ENCODE measurements at regions not wholly inside any gene's neighbourhood (a gene's known extent, or its start where the extent isn't known, plus 50 kb on each side); places are given as distances from the start of the nearest gene placed in this dataset.

DNA sequence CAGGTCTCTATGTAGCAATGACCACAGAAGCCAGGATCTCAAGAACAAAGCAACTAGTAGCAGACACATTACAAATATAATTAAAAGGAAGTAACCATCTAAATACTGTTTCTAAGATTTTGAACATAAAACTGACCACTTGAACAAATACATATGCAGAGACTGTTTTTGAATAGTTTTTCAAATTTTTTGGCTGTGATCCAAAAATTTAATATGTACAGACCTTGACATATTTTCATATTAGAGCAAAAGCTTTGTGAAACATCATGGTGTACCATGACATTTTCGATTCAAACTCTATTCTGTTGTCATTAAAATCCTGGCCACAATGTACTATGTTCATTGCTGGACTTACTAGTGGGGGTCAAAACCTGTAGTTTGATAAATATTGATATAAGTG lies 126.5 kb downstream of the NUDT12 start:
- H3K27ac ChIP-seq (ENCODE audit: low read length) = no peak overlapping the region
- H3K27me3 ChIP-seq (ENCODE audit: control insufficient read depth, insufficient read depth, low read length) = no peaks in the 10 kb centered on the region
- no peaks in the 10 kb centered on the region for H3K9me3 ChIP-seq (ENCODE audit: control insufficient read depth, insufficient read depth, low read depth, low read length)
- TF ChIP-seq TCF7L2 (IDR thresholded peaks at IDR 0.05; ENCODE audit: low read depth, low read length) = no peak
- TF ChIP-seq, protein P1, sequence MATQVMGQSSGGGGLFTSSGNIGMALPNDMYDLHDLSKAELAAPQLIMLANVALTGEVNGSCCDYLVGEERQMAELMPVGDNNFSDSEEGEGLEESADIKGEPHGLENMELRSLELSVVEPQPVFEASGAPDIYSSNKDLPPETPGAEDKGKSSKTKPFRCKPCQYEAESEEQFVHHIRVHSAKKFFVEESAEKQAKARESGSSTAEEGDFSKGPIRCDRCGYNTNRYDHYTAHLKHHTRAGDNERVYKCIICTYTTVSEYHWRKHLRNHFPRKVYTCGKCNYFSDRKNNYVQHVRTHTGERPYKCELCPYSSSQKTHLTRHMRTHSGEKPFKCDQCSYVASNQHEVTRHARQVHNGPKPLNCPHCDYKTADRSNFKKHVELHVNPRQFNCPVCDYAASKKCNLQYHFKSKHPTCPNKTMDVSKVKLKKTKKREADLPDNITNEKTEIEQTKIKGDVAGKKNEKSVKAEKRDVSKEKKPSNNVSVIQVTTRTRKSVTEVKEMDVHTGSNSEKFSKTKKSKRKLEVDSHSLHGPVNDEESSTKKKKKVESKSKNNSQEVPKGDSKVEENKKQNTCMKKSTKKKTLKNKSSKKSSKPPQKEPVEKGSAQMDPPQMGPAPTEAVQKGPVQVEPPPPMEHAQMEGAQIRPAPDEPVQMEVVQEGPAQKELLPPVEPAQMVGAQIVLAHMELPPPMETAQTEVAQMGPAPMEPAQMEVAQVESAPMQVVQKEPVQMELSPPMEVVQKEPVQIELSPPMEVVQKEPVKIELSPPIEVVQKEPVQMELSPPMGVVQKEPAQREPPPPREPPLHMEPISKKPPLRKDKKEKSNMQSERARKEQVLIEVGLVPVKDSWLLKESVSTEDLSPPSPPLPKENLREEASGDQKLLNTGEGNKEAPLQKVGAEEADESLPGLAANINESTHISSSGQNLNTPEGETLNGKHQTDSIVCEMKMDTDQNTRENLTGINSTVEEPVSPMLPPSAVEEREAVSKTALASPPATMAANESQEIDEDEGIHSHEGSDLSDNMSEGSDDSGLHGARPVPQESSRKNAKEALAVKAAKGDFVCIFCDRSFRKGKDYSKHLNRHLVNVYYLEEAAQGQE (IDR thresholded peaks at IDR 0.05; ENCODE audit: insufficient read depth in 1 of 2, low read depth in 2 of 2, low read length in 1 of 2) = no peak
- TF ChIP-seq, protein P2, sequence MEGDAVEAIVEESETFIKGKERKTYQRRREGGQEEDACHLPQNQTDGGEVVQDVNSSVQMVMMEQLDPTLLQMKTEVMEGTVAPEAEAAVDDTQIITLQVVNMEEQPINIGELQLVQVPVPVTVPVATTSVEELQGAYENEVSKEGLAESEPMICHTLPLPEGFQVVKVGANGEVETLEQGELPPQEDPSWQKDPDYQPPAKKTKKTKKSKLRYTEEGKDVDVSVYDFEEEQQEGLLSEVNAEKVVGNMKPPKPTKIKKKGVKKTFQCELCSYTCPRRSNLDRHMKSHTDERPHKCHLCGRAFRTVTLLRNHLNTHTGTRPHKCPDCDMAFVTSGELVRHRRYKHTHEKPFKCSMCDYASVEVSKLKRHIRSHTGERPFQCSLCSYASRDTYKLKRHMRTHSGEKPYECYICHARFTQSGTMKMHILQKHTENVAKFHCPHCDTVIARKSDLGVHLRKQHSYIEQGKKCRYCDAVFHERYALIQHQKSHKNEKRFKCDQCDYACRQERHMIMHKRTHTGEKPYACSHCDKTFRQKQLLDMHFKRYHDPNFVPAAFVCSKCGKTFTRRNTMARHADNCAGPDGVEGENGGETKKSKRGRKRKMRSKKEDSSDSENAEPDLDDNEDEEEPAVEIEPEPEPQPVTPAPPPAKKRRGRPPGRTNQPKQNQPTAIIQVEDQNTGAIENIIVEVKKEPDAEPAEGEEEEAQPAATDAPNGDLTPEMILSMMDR (IDR thresholded peaks at IDR 0.05) = no peak
- no peak for TF ChIP-seq SIN3A (IDR thresholded peaks at IDR 0.05; ENCODE audit: borderline replicate concordance, insufficient read depth, low read depth, low read length)
- H3K4me1 ChIP-seq (ENCODE audit: control insufficient read depth, insufficient read depth, low read length) = no peaks in the 10 kb centered on the region
- ATAC-seq = no peak
- DNase-seq (ENCODE audit: low read depth, low spot score) = no peak
- no peak overlapping the region for H3K4me3 ChIP-seq (ENCODE audit: low read depth in 2 of 2, low read length in 2 of 2)
- CTCF ChIA-PET = no interaction called here
- intact Hi-C loops (cut with micrococcal nuclease; ENCODE audit: unreplicated experiment) = no loop called here
- no peaks in the 10 kb centered on the region for H3K36me3 ChIP-seq (ENCODE audit: control insufficient read depth, insufficient read depth, low read length)
- in situ Hi-C loops (cut with HindIII; ENCODE audit: low pct_unique_long_range_greater_than_20kb, low sequenced_read_pairs) = no loop called here
- POLR2A ChIA-PET = no interaction called here
- no TSS peak for BruUV-seq (replicated peaks)

DNA sequence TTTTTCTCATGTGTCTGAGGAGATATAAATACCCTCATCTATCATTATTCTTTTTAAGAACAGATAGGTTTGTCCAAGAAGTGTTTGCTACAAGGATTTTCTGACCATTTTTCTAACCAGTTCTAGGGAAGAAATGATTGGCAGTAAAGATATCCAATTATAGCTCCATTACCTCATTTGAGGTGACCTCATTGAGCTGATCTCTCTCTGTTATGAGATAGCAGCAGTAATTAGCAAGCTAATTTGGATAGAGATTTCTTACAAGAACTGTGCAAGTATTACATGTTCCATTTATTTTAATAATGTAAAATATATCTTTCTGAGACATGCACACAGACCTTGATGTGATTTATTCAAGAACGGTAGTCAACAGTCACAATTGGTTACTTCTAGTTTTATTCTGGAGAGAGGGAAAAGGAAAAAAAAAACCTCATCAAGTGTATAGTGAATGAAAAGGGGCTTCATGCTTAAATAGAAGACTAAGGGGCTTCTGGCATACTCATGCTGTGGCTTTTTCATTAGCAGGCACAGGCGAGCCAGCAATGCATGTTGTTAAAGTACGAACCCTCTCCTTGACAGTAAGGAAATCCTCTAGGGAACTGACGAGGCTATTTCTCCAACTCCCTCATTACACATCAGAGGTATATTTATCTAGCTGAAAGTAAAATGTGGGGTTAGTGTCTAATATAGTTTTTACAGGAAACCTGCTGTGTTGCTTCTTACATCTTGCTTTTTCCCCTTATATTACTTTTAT lies 127.3 kb downstream of the NUDT12 start:
- no peaks in the 10 kb centered on the region for H3K36me3 ChIP-seq (ENCODE audit: control insufficient read depth, insufficient read depth, low read length)
- no peak overlapping the region for H3K27ac ChIP-seq (ENCODE audit: low read length)
- ChIA-PET POLR2A (no interaction called here), CTCF (no interaction called here)
- no peak overlapping the region for H3K4me3 ChIP-seq (ENCODE audit: low read depth in 2 of 2, low read length in 2 of 2)
- TF ChIP-seq SIN3A (IDR thresholded peaks at IDR 0.05; ENCODE audit: borderline replicate concordance, insufficient read depth, low read depth, low read length) = no peak
- no TSS peak for BruUV-seq (replicated peaks)
- no peaks in the 10 kb centered on the region for H3K4me1 ChIP-seq (ENCODE audit: control insufficient read depth, insufficient read depth, low read length)
- H3K9me3 ChIP-seq (ENCODE audit: control insufficient read depth, insufficient read depth, low read depth, low read length) = no peaks in the 10 kb centered on the region
- DNase-seq (ENCODE audit: low read depth, low spot score) = no peak
- in situ Hi-C loops (cut with HindIII; ENCODE audit: low pct_unique_long_range_greater_than_20kb, low sequenced_read_pairs) = no loop called here
- H3K27me3 ChIP-seq (ENCODE audit: control insufficient read depth, insufficient read depth, low read length) = no peaks in the 10 kb centered on the region
- intact Hi-C loops (cut with micrococcal nuclease; ENCODE audit: unreplicated experiment) = no loop called here
- no peak for ATAC-seq

DNA sequence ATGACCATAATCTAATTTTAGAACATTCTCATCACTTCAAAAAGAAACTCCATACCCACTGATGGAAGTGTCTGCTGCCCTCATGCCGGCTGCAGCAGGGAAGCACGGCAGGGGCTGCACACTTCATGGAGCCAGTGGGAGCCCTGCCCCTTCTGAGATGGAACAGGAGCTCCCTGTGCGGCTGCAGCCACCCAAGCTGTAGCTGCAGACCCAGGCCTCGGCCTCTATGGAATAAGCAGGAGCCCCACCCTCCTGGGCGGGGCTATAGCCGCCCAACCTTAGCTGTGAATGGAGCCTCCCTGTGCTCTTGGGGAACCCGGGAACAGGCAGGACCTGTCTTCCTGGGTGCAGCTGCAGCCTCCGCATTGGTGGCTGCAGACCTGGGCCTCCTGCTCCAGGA lies 128.5 kb downstream of the NUDT12 start:
- in situ Hi-C loops (cut with HindIII; ENCODE audit: low pct_unique_long_range_greater_than_20kb, low sequenced_read_pairs) = no loop called here
- intact Hi-C loops (cut with micrococcal nuclease; ENCODE audit: unreplicated experiment) = no loop called here
- no peak for DNase-seq (ENCODE audit: low read depth, low spot score)
- H3K9me3 ChIP-seq (ENCODE audit: control insufficient read depth, insufficient read depth, low read depth, low read length) = no peaks in the 10 kb centered on the region
- H3K4me1 ChIP-seq (ENCODE audit: control insufficient read depth, insufficient read depth, low read length) = no peaks in the 10 kb centered on the region
- H3K4me3 ChIP-seq (ENCODE audit: low read depth in 2 of 2, low read length in 2 of 2) = no peak overlapping the region
- H3K36me3 ChIP-seq (ENCODE audit: control insufficient read depth, insufficient read depth, low read length) = no peaks in the 10 kb centered on the region
- TF ChIP-seq TCF7L2 (IDR thresholded peaks at IDR 0.05; ENCODE audit: low read depth, low read length) (no peak), POLR2AphosphoS5 (IDR thresholded peaks at IDR 0.05; ENCODE audit: low read depth, low read length) (no peak), SIN3A (IDR thresholded peaks at IDR 0.05; ENCODE audit: borderline replicate concordance, insufficient read depth, low read depth, low read length) (no peak)
- TF ChIP-seq, protein P1 (IDR thresholded peaks at IDR 0.05; ENCODE audit: insufficient read depth in 1 of 2, low read depth in 2 of 2, low read length in 1 of 2) = no peak
- TF ChIP-seq, protein P2 (IDR thresholded peaks at IDR 0.05) = no peak
- no TSS peak for BruUV-seq (replicated peaks)
- no peak overlapping the region for H3K27ac ChIP-seq (ENCODE audit: low read length)
- ChIA-PET CTCF (no interaction called here), POLR2A (no interaction called here)
- ATAC-seq = no peak
- H3K27me3 ChIP-seq (ENCODE audit: control insufficient read depth, insufficient read depth, low read length) = no peaks in the 10 kb centered on the region

Data from Panc1 (cell line).